WTC11 (cell line): ENCODE measurements at regions not wholly inside any gene's neighbourhood (a gene's known extent, or its start where the extent isn't known, plus 50 kb on each side); places are given as distances from the start of the nearest gene placed in this dataset.

Experiments used
- CREB1 ChIP-seq: sonication (generic); formaldehyde crosslinking; IDR thresholded peaks from 2 replicates; pipeline ENCODE4 v1.8.0; 2023; ENCODE audit warnings: mild to moderate bottlenecking, missing genetic modification reagents
- NR2C2 ChIP-seq: sonication (generic); formaldehyde crosslinking; IDR thresholded peaks from 2 replicates; pipeline ENCODE4 v1.8.0; 2022; ENCODE audit warnings: mild to moderate bottlenecking, missing genetic modification reagents
- PRRX2 ChIP-seq: fragments of 250-450 bp; sonication (Bioruptor Pico); IDR thresholded peaks from 2 replicates; pipeline ENCODE4 v1.8.0; 2021; ENCODE audit warnings: mild to moderate bottlenecking
- SMAD4 ChIP-seq: sonication (generic); formaldehyde crosslinking; IDR thresholded peaks from 2 replicates; pipeline ENCODE4 v1.8.0; 2022; ENCODE audit warnings: mild to moderate bottlenecking, missing genetic modification reagents
- USF1 ChIP-seq: sonication (generic); formaldehyde crosslinking; IDR thresholded peaks from 2 replicates; pipeline ENCODE4 v1.8.0; 2022; ENCODE audit warnings: mild to moderate bottlenecking, missing genetic modification reagents
- ZNF263 ChIP-seq: sonication (generic); formaldehyde crosslinking; IDR thresholded peaks from 2 replicates; pipeline ENCODE4 v1.8.1; 2022; ENCODE audit warnings: low read depth, mild to moderate bottlenecking, moderate library complexity, missing genetic modification reagents
- TF ChIP-seq, protein P1 (sequence below): sonication (generic); formaldehyde crosslinking; IDR thresholded peaks from 2 replicates; pipeline ENCODE4 v1.8.0; 2023; ENCODE audit warnings: missing genetic modification reagents
- TF ChIP-seq, protein P2 (sequence below): fragments of 200-600 bp; IDR thresholded peaks from 2 replicates; pipeline ENCODE4 v1.8.0; 2022; ENCODE audit warnings: antibody characterized with exemption

DNA sequence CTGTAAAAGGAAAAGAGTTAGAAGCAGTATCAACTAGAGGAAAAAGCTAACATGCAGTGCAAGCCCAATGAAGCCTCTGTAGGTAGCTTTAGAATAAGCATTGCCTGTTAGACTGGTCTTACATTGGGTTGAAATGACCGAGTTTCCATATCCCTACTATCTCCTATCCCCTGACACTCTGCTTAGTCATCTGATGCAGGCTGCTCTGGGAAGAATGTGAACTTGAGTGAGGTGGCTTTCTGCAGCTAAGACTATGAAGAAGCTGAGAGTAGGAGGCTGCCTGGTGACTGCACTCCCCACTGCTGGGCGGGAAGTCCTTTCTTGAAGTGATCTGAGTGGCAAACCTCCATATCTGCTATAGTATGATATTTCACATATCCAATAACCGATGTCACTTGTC lies 64.7 kb downstream of the OXSM start:
- no peak for TF ChIP-seq NR2C2 (CRISPR knock-in tag)
- TF ChIP-seq, protein P1, sequence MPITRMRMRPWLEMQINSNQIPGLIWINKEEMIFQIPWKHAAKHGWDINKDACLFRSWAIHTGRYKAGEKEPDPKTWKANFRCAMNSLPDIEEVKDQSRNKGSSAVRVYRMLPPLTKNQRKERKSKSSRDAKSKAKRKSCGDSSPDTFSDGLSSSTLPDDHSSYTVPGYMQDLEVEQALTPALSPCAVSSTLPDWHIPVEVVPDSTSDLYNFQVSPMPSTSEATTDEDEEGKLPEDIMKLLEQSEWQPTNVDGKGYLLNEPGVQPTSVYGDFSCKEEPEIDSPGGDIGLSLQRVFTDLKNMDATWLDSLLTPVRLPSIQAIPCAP (CRISPR knock-in tag) = no peak
- TF ChIP-seq SMAD4 = no peak
- no peak for TF ChIP-seq USF1 (CRISPR knock-in tag)
- no peak for TF ChIP-seq ZNF263 (CRISPR knock-in tag)
- no peak for TF ChIP-seq CREB1 (CRISPR knock-in tag)
- TF ChIP-seq, protein P2, sequence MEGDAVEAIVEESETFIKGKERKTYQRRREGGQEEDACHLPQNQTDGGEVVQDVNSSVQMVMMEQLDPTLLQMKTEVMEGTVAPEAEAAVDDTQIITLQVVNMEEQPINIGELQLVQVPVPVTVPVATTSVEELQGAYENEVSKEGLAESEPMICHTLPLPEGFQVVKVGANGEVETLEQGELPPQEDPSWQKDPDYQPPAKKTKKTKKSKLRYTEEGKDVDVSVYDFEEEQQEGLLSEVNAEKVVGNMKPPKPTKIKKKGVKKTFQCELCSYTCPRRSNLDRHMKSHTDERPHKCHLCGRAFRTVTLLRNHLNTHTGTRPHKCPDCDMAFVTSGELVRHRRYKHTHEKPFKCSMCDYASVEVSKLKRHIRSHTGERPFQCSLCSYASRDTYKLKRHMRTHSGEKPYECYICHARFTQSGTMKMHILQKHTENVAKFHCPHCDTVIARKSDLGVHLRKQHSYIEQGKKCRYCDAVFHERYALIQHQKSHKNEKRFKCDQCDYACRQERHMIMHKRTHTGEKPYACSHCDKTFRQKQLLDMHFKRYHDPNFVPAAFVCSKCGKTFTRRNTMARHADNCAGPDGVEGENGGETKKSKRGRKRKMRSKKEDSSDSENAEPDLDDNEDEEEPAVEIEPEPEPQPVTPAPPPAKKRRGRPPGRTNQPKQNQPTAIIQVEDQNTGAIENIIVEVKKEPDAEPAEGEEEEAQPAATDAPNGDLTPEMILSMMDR = no peak
- TF ChIP-seq PRRX2 (CRISPR knock-in tag) = no peak
